SU-DHL-6 (cell line): ENCODE measurements at regions not wholly inside any gene's neighbourhood (a gene's known extent, or its start where the extent isn't known, plus 50 kb on each side); places are given as distances from the start of the nearest gene placed in this dataset.
"Not testable (repeated sequence)": the region's sequence is repeated elsewhere in the genome, so short reads cannot be mapped to it uniquely, and the experiment has no call there.

ENCODE experiments used
- H2AFZ ChIP-seq: fragments of 200-600 bp; sonication (generic); 2 replicates; pipeline ENCODE4 v1.6.1; 2014; ENCODE audit warnings: low read depth, mild to moderate bottlenecking, moderate library complexity, mixed read lengths, antibody characterized with exemption, low read length; ENCODE audit not compliant: severe bottlenecking
- H3F3A ChIP-seq: fragments of 200-600 bp; shearing (Covaris generic); 2 replicates; pipeline ENCODE4 v1.6.0; 2016; ENCODE audit warnings: antibody characterized with exemption, mild to moderate bottlenecking; ENCODE audit not compliant: insufficient read depth
- H3K27ac ChIP-seq: fragments of 200-600 bp; sonication (generic); 2 replicates; pipeline ENCODE4 v1.5.1; 2016; ENCODE audit warnings: low read depth, mild to moderate bottlenecking, low read length, moderate library complexity, mixed read lengths
- H3K27me3 ChIP-seq: fragments of 200-600 bp; sonication (generic), shearing (Covaris generic); 2 replicates; pipeline ENCODE4 v1.6.0; 2014; ENCODE audit warnings: mild to moderate bottlenecking, low read length
- H3K36me3 ChIP-seq: fragments of 200-600 bp; sonication (generic); 2 replicates; pipeline ENCODE4 v1.6.1; 2014; ENCODE audit warnings: mild to moderate bottlenecking, low read length, mixed read lengths
- H3K4me2 ChIP-seq: fragments of 300-600, 200-600 bp; shearing (Covaris generic), sonication (generic); 2 replicates; pipeline ENCODE4 v1.6.0; 2014; ENCODE audit warnings: low read length, low read depth, mild to moderate bottlenecking; ENCODE audit not compliant: poor library complexity, severe bottlenecking
- H3K4me3 ChIP-seq: fragments of 200-600 bp; sonication (generic); 2 replicates; pipeline ENCODE4 v1.5.1; 2014; ENCODE audit warnings: antibody characterized with exemption, low read length, mild to moderate bottlenecking, mixed read lengths; ENCODE audit not compliant: insufficient read depth, poor library complexity, severe bottlenecking
- H3K79me2 ChIP-seq: fragments of 200-600 bp; sonication (generic); 2 replicates; pipeline ENCODE4 v1.6.1; 2014; ENCODE audit warnings: mild to moderate bottlenecking, low read length, moderate library complexity; ENCODE audit not compliant: insufficient read depth
- H3K9ac ChIP-seq: fragments of 200-600 bp; sonication (generic); 2 replicates; pipeline ENCODE4 v1.7.0; 2014; ENCODE audit warnings: mild to moderate bottlenecking, low read length
- H3K9me2 ChIP-seq: fragments of 200-600 bp; sonication (generic); replicated peaks from 2 replicates; pipeline ENCODE4 v1.6.1; 2014; ENCODE audit warnings: low read length; ENCODE audit not compliant: insufficient read depth
- H3K9me3 ChIP-seq: fragments of 200-600 bp; sonication (generic); 2 replicates; pipeline ENCODE4 v1.6.1; 2014; ENCODE audit warnings: low read length, mixed read lengths; ENCODE audit not compliant: insufficient read depth
- H4K20me1 ChIP-seq: fragments of 200-600 bp; sonication (generic); 2 replicates; pipeline ENCODE4 v1.6.1; 2014; ENCODE audit warnings: low read depth, mild to moderate bottlenecking, antibody characterized with exemption, low read length, moderate library complexity, mixed read lengths
- EZH2phosphoT487 ChIP-seq: fragments of 200-600 bp; sonication (generic), shearing (Covaris generic); conservative IDR thresholded peaks from 2 replicates; pipeline ENCODE4 v1.6.1; 2018; ENCODE audit warnings: mild to moderate bottlenecking, antibody characterized with exemption, low read length, moderate library complexity, mixed read lengths
- TF ChIP-seq, protein P1 (sequence below): fragments of 200-600 bp; sonication (generic); IDR thresholded peaks from one replicate; pipeline ENCODE4 v1.5.1; 2017; ENCODE audit warnings: antibody characterized with exemption, mild to moderate bottlenecking, low read length, moderate library complexity; ENCODE audit not compliant: insufficient read depth, poor library complexity, severe bottlenecking

DNA sequence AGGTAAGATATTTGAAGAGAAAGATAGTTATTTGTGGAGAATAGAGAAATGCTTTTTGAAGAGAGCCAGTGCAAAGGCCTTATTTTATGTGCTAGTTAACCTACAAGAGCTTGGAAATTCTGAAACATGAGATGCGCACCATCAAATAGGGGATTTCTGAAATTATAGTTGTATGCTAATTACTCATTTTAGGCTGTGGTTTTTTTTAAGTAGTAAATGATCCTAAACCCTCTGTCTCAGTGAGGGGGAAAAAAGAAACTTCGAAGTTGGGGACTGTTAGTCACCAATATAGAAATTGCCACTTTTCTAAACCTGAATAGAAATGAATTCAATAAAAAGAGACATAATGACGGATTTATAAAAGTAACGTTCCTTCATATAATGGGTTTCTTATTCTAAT is 119.3 kb upstream of the MDFIC start:
- no peak overlapping the region for H2AFZ ChIP-seq
- H3K9ac ChIP-seq = no peak overlapping the region
- H3K4me2 ChIP-seq = no peak overlapping the region
- no peaks in the 10 kb centered on the region for H3K27me3 ChIP-seq
- H3K27ac ChIP-seq = no peak overlapping the region
- no peaks in the 10 kb centered on the region for H3F3A ChIP-seq
- H3K4me3 ChIP-seq = no peak overlapping the region
- no peaks in the 10 kb centered on the region for H4K20me1 ChIP-seq
- H3K9me2 ChIP-seq = 0 out of 2 replicates have a peak, but pooled peaks cover 4% of the 10 kb centered on the region
- H3K9me3 ChIP-seq = no peaks in the 10 kb centered on the region
- no peak for TF ChIP-seq EZH2phosphoT487
- TF ChIP-seq, protein P1, sequence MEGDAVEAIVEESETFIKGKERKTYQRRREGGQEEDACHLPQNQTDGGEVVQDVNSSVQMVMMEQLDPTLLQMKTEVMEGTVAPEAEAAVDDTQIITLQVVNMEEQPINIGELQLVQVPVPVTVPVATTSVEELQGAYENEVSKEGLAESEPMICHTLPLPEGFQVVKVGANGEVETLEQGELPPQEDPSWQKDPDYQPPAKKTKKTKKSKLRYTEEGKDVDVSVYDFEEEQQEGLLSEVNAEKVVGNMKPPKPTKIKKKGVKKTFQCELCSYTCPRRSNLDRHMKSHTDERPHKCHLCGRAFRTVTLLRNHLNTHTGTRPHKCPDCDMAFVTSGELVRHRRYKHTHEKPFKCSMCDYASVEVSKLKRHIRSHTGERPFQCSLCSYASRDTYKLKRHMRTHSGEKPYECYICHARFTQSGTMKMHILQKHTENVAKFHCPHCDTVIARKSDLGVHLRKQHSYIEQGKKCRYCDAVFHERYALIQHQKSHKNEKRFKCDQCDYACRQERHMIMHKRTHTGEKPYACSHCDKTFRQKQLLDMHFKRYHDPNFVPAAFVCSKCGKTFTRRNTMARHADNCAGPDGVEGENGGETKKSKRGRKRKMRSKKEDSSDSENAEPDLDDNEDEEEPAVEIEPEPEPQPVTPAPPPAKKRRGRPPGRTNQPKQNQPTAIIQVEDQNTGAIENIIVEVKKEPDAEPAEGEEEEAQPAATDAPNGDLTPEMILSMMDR = no peak
- no peaks in the 10 kb centered on the region for H3K36me3 ChIP-seq
- no peaks in the 10 kb centered on the region for H3K79me2 ChIP-seq

DNA sequence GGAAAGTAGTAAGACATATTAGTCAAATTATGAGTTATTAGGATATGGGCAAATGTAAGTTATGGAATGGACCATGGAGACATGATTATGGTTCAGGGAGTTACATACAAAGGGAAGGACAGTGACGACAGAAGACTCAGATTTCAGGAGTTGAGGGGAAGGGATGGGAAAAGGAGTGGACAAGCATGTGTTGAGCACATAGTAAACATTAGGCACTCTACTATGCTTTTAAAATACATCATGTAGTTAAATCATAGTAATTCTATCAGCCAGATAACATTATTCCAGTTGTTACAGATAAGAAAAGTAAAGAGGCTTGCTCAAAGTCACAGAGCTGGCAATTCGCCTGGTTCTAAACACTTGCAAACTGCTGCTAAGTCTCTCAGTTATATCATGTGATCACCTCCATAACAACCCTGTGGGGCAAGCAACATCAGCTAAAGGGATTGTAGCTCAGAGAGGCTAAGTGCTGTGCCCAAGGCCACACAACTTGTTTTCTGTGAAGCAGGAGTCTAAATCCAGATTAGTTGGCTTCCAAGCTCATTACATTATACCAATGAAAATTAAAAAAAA is 115.2 kb upstream of the MDFIC start:
- H3K36me3 ChIP-seq = no peaks in the 10 kb centered on the region
- 0 out of 2 replicates have a peak, but pooled peaks cover 4% of the 10 kb centered on the region for H3K9me2 ChIP-seq
- no peaks in the 10 kb centered on the region for H3K9me3 ChIP-seq
- H4K20me1 ChIP-seq = no peaks in the 10 kb centered on the region
- no peak overlapping the region for H3K9ac ChIP-seq
- H2AFZ ChIP-seq = no peak overlapping the region
- no peaks in the 10 kb centered on the region for H3K27me3 ChIP-seq
- no peaks in the 10 kb centered on the region for H3F3A ChIP-seq
- H3K4me2 ChIP-seq = no peak overlapping the region
- H3K27ac ChIP-seq = no peak overlapping the region
- TF ChIP-seq EZH2phosphoT487 = no peak
- H3K79me2 ChIP-seq = no peaks in the 10 kb centered on the region
- no peak overlapping the region for H3K4me3 ChIP-seq

DNA sequence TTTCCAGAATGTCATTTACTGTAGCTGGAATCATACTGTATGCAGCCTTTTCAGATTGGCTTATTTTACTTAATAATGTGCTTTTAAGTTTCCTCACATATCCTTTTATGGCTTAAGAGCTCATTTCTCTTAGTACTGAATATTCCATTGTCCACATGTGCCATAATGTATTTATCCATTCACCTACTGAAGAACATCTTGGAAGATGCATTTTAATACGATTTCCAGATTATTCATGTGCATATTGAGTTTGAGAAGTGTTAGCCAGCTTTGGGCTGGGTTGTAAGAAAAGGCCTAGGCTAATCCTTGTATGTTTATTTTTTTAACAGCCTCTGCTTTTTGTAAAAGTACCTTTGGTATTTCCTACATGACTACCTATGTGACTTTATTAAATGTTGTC is 109.3 kb upstream of the MDFIC start:
- no peaks in the 10 kb centered on the region for H3K9me2 ChIP-seq
- H2AFZ ChIP-seq = no peak overlapping the region
- no peaks in the 10 kb centered on the region for H3K27me3 ChIP-seq
- no peaks in the 10 kb centered on the region for H3F3A ChIP-seq
- no peak overlapping the region for H3K4me2 ChIP-seq
- H3K9me3 ChIP-seq = no peaks in the 10 kb centered on the region
- no peak overlapping the region for H3K4me3 ChIP-seq
- no peak overlapping the region for H3K9ac ChIP-seq
- no peaks in the 10 kb centered on the region for H3K79me2 ChIP-seq
- no peaks in the 10 kb centered on the region for H4K20me1 ChIP-seq
- TF ChIP-seq EZH2phosphoT487 = no peak
- TF ChIP-seq, protein P1 = no peak
- H3K27ac ChIP-seq = no peak overlapping the region
- H3K36me3 ChIP-seq = no peaks in the 10 kb centered on the region

DNA sequence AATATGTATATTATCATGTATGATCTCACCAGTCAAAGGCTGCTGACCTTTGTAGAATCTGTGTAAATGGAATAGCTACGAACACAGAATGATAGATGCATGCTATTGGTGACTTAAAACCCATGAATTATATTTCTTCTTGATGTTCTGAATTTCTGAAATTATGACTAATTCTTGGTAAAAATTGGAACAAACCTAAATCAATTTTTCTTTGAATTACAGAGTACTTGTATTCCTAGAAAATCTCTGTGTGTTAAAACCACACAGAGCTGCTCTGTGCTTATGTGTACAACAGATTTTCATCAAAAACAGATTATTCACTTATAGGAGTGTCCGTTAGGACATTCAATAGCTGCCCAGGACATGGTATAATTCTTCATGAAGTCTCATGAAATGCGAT is 108.3 kb upstream of the MDFIC start:
- no peaks in the 10 kb centered on the region for H3K9me2 ChIP-seq
- no peaks in the 10 kb centered on the region for H3K27me3 ChIP-seq
- H3K79me2 ChIP-seq = no peaks in the 10 kb centered on the region
- H4K20me1 ChIP-seq = no peaks in the 10 kb centered on the region
- no peak overlapping the region for H3K4me2 ChIP-seq
- H3F3A ChIP-seq = no peaks in the 10 kb centered on the region
- TF ChIP-seq, protein P1 = no peak
- TF ChIP-seq EZH2phosphoT487 = no peak
- no peak overlapping the region for H3K9ac ChIP-seq
- H2AFZ ChIP-seq = no peak overlapping the region
- H3K27ac ChIP-seq = no peak overlapping the region
- H3K36me3 ChIP-seq = no peaks in the 10 kb centered on the region
- H3K4me3 ChIP-seq = no peak overlapping the region
- H3K9me3 ChIP-seq = no peaks in the 10 kb centered on the region

DNA sequence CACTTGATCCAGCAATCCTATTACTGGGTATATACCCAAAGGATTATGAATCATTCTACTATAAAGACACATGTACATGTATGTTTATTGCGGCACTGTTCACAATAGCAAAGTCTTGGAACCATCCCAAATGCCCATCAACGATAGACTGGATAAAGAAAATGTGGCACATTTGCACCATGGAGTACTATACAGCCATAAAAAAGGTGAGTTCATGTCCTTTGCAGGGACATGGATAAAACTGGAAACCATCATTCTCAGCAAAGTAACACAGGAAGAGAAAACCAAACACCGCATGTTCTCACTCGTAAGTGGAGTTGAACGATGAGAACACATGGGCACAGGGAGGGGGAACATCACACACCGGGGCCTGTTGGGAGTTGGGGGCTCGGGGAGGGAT is 104.9 kb upstream of the MDFIC start:
- not testable (repeated sequence) for H3K36me3 ChIP-seq, H3K4me2 ChIP-seq, H3K27ac ChIP-seq, H3F3A ChIP-seq, H4K20me1 ChIP-seq, H3K9ac ChIP-seq, H3K9me3 ChIP-seq, H3K9me2 ChIP-seq, H3K27me3 ChIP-seq, H3K79me2 ChIP-seq, H3K4me3 ChIP-seq, H2AFZ ChIP-seq
